HCT116 (cell line): ENCODE measurements at regions not wholly inside any gene's neighbourhood (a gene's known extent, or its start where the extent isn't known, plus 50 kb on each side); places are given as distances from the start of the nearest gene placed in this dataset.

Experiments used
- ATAC-seq: fragments of 200-7000 bp; cut with Tn5 transposase; 2 replicates; pipeline ENCODE4 v1.9.1; 2020; ENCODE audit warnings: mild to moderate bottlenecking, moderate library complexity
- BruUV-seq: library from RNA; stranded (reverse); fragments of 400-500 nt; replicated peaks from 2 replicates; lab custom pipeline; 2021; lab: Mats Ljungman, UMichigan
- CTCF ChIA-PET: fragments of 300-600 bp; sonication (Branson Sonifier 250); formaldehyde crosslinking; loops from one replicate; lab custom pipeline; 2021; ENCODE audit warnings: antibody characterized with exemption; lab: Charles Lee
- POLR2A ChIA-PET: fragments of 300-600, 350-600 bp; sonication (Branson Sonifier 250); formaldehyde crosslinking; loops from one replicate; lab custom pipeline; 2021; ENCODE audit warnings: antibody characterized with exemption; lab: Charles Lee
- RAD21 ChIA-PET, 2 experiments: fragments of 300-600 bp; sonication (Branson Sonifier 250); formaldehyde crosslinking; loops; one replicate each; lab custom pipeline; 2023; ENCODE audit warnings: low total read pairs in 2 of 2; ENCODE audit not compliant: uncharacterized antibody in 2 of 2, unreplicated experiment in 2 of 2, low non-redundant PET in 1 of 2; lab: Charles Lee
- DNase-seq: peaks from one replicate; pipeline ENCODE4 v3.0.0-alpha.2; 2010; ENCODE audit warnings: low read depth, low spot score
- H2AFZ ChIP-seq: fragments of 200-600 bp; shearing (Covaris generic), sonication (generic); 2 replicates; pipeline ENCODE4 v1.6.1; 2017; ENCODE audit warnings: low read depth, mixed run types, mixed read lengths, antibody characterized with exemption, low read length; ENCODE audit not compliant: poor library complexity, severe bottlenecking
- H3K27ac ChIP-seq: 2 replicates; pipeline ENCODE4 v1.5.1; 2012; ENCODE audit warnings: low read depth, low read length
- H3K27me3 ChIP-seq: fragments of 200-600 bp; sonication (generic); 2 replicates; pipeline ENCODE4 v1.6.1; 2016; ENCODE audit warnings: mixed run types, low read length, mixed read lengths; ENCODE audit not compliant: insufficient read depth
- H3K36me3 ChIP-seq, 2 experiments: fragments of 200-500 bp in 1 of 2; fragments of 200-600 bp in 1 of 2; sonication (Bioruptor generic) in 1 of 2; sonication (generic) in 1 of 2; 2 replicates each; pipeline versions ENCODE4 v1.5.1 to v1.6.1; 2014 to 2016; ENCODE audit warnings: low read length in 2 of 2, inconsistent platforms in 1 of 2, mixed read lengths in 1 of 2, mixed run types in 1 of 2; ENCODE audit not compliant: insufficient read depth in 2 of 2, control insufficient read depth in 1 of 2
- H3K4me1 ChIP-seq, 2 experiments: fragments of 200-600 bp in 1 of 2; sonication (generic) in 1 of 2; 2 replicates each; pipeline versions ENCODE4 v1.5.1 to v1.6.1; 2012 to 2017; ENCODE audit warnings: low read length in 2 of 2, inconsistent platforms in 1 of 2, mild to moderate bottlenecking in 1 of 2, mixed read lengths in 1 of 2, mixed run types in 1 of 2, moderate library complexity in 1 of 2; ENCODE audit not compliant: insufficient read depth in 2 of 2, control insufficient read depth in 1 of 2
- H3K4me2 ChIP-seq: fragments of 200-600 bp; sonication (generic); 2 replicates; pipeline ENCODE4 v1.6.1; 2017; ENCODE audit warnings: mixed run types, low read length, mixed read lengths
- H3K4me3 ChIP-seq, 2 experiments: fragments of 200-600 bp in 1 of 2; sonication (generic) in 1 of 2; replicated peaks in 1 of 2; 2 replicates each; pipeline ENCODE4 v1.5.1; 2011 to 2016; ENCODE audit warnings: low read length in 2 of 2, control low read depth in 1 of 2, low read depth in 1 of 2, mild to moderate bottlenecking in 1 of 2, mixed read lengths in 1 of 2, mixed run types in 1 of 2
- H3K79me2 ChIP-seq: fragments of 200-600 bp; sonication (generic); 2 replicates; pipeline ENCODE4 v1.6.1; 2017; ENCODE audit warnings: mild to moderate bottlenecking, mixed run types, low read length, moderate library complexity, mixed read lengths; ENCODE audit not compliant: insufficient read depth
- H3K9ac ChIP-seq: fragments of 200-600 bp; sonication (generic); 2 replicates; pipeline ENCODE4 v1.6.1; 2016; ENCODE audit warnings: low read length, mixed read lengths
- H3K9me2 ChIP-seq: fragments of 200-600 bp; sonication (generic), shearing (Covaris generic); 2 replicates; pipeline ENCODE4 v1.6.1; 2017; ENCODE audit warnings: mixed run types, mild to moderate bottlenecking, moderate library complexity; ENCODE audit not compliant: insufficient read depth
- H3K9me3 ChIP-seq, 2 experiments: fragments of 200-500 bp in 1 of 2; fragments of 200-600 bp in 1 of 2; sonication (Bioruptor generic) in 1 of 2; sonication (generic) in 1 of 2; 2 replicates each; pipeline ENCODE4 v1.6.1; 2014 to 2017; ENCODE audit warnings: low read length in 2 of 2, mixed read lengths in 2 of 2, inconsistent platforms in 1 of 2, low read depth in 1 of 2, mild to moderate bottlenecking in 1 of 2, mixed run types in 1 of 2, moderate library complexity in 1 of 2; ENCODE audit not compliant: control insufficient read depth in 1 of 2, insufficient read depth in 1 of 2
- H4K20me1 ChIP-seq: fragments of 200-600 bp; sonication (generic), shearing (Covaris generic); 2 replicates; pipeline ENCODE4 v1.6.1; 2017; ENCODE audit warnings: mixed run types, mild to moderate bottlenecking, moderate library complexity; ENCODE audit not compliant: insufficient read depth
- CEBPB ChIP-seq: IDR thresholded peaks from 2 replicates; pipeline ENCODE4 v1.6.1; 2012; ENCODE audit warnings: low read depth
- EGR1 ChIP-seq: IDR thresholded peaks from 2 replicates; pipeline ENCODE4 v1.6.1; 2012; ENCODE audit warnings: low read depth
- FOSL1 ChIP-seq: IDR thresholded peaks from 2 replicates; pipeline ENCODE4 v1.6.1; 2012; ENCODE audit warnings: low read depth
- RAD21 ChIP-seq: IDR thresholded peaks from 2 replicates; pipeline ENCODE4 v1.6.1; 2012; ENCODE audit warnings: low read depth, mild to moderate bottlenecking
- intact Hi-C: fragments of 100-400 bp; cut with micrococcal nuclease; formaldehyde crosslinking; loops from 2 replicates; pipeline ENCODE4 v1.10.0; 2022

DNA sequence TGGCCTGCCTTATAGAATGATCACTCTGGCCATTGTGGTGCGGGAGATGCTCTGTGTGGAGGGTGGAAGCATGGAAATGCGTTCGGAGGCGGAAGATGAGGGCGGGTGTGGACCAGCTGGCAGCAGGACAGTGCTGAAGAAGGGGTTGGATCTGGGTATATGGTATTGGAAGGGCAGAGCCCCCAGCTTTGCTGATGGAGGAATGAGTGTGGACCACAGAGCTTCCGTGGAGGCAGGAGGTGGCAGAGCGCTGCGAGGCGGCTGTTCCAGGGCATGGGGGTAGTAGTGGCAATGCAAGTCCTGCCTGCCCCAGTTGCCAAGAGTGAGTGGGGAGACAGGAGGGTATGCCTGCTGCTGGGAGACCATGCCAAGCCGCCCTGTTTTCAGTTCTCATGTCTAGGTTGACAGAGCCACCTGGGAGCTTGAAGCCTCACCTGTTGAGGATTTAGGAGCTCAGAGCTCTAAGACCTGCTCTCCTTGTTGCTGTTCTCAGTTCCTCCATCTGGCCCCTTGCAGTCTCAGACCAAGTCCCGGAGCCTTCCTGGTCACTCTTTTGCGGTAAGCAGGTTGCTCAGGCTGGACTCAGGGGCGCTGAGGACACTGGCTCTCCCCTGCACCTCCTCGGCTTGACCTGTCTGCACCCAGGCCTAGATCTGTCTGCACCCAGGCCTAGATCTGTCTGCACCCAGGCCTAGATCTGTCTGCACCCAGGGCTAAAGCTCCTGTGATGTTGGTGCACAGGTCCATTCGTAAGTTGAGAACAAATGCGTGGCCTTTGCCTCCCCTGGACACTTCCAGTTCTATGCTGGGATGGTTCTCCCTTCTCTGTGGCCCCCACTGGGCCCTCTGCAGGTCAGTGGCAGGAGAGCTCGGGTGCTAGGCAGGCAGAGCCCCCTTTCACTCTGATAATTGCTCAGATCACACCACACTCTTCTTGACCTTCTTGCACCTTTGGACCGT is 290.5 kb upstream of the HS6ST1 start:
- Histone ChIP-seq H3K9ac (no peak overlapping the region), H3K9me3 (no peaks in the 10 kb centered on the region), H3K4me1 (no peaks in the 10 kb centered on the region), H2AFZ (no peak overlapping the region), H3K4me2 (no peak overlapping the region), H4K20me1 (no peaks in the 10 kb centered on the region), H3K36me3 (no peaks in the 10 kb centered on the region), H3K27ac (no peak overlapping the region), H3K79me2 (no peaks in the 10 kb centered on the region), H3K27me3 (no peaks in the 10 kb centered on the region), H3K9me2 (no peaks in the 10 kb centered on the region), H3K4me3 (no peak overlapping the region)
- TF ChIP-seq EGR1 (no peak), RAD21 (0 out of 2 replicates have a peak, but pooled peaks have one; percentile 6)
- ChIA-PET RAD21 (no interaction called here), CTCF (no interaction called here), POLR2A (no interaction called here)
- intact Hi-C loops = no loop called here
- ATAC-seq (no peak), DNase-seq (no peak)
- BruUV-seq = no TSS peak

DNA sequence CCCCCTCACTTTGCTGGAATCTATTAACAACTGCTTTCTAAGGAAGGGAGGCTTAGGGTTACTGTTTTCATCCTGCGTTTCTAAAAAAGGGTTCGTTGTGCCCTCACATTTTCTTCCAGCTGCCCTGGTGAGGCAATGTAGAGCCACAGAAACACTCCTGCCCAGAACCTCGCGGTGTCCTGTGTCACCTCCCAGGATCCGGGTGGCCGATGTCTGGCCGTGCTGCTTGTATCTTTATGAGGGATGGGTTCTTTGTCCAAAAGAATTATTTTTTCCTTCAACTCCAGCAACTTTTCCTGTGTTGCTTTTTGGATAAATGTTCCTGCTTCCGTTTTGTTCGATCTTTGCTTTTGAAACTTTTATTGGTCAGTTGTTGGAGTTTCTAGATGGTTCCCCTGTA is 291.8 kb upstream of the HS6ST1 start:
- no peaks in the 10 kb centered on the region for H4K20me1 ChIP-seq
- TF ChIP-seq FOSL1 (no peak), CEBPB (no peak)
- TF ChIP-seq, all 23 proteins: peak for 0
- no peaks in the 10 kb centered on the region for H3K9me2 ChIP-seq
- no peaks in the 10 kb centered on the region for H3K36me3 ChIP-seq
- H3K27me3 ChIP-seq = no peaks in the 10 kb centered on the region
- ATAC-seq = no peak
- no TSS peak for BruUV-seq
- H3K9ac ChIP-seq = no peak overlapping the region
- POLR2A ChIA-PET = no interaction called here
- DNase-seq = no peak
- H3K9me3 ChIP-seq = no peaks in the 10 kb centered on the region
- no peaks in the 10 kb centered on the region for H3K4me1 ChIP-seq
- no peak overlapping the region for H3K27ac ChIP-seq
- CTCF ChIA-PET = no interaction called here
- H2AFZ ChIP-seq = no peak overlapping the region
- RAD21 ChIA-PET = no interaction called here
- no peak overlapping the region for H3K4me2 ChIP-seq
- H3K79me2 ChIP-seq = no peaks in the 10 kb centered on the region
- intact Hi-C loops = no loop called here
- H3K4me3 ChIP-seq = no peak overlapping the region
